ENCODE measurements at regions not wholly inside any gene's neighbourhood (a gene's known extent, or its start where the extent isn't known, plus 50 kb on each side); places are given as distances from the start of the nearest gene placed in this dataset.

GRCh38 chr1:117262976-117263375, 52.2 kb upstream of the VTCN1 start:
- TF ChIP-seq ZNF8 (CRISPR knock-in tag; IDR thresholded peaks at IDR 0.05) (no peak), ZFP30 (CRISPR knock-in tag; IDR thresholded peaks at IDR 0.05) (no peak), ESRRG (CRISPR knock-in tag; IDR thresholded peaks at IDR 0.05) (no peak), POU6F1 (CRISPR knock-in tag; IDR thresholded peaks at IDR 0.05; ENCODE audit: borderline replicate concordance, low read depth) (no peak), TOX (CRISPR knock-in tag; IDR thresholded peaks at IDR 0.05; ENCODE audit: borderline replicate concordance) (no peak), CSDC2 (CRISPR knock-in tag; IDR thresholded peaks at IDR 0.05) (no peak), BACH2 (CRISPR knock-in tag; IDR thresholded peaks at IDR 0.05; ENCODE audit: borderline replicate concordance) (no peak)
